GM10248 (cell line): ENCODE measurements at regions not wholly inside any gene's neighbourhood (a gene's known extent, or its start where the extent isn't known, plus 50 kb on each side); places are given as distances from the start of the nearest gene placed in this dataset.

ENCODE experiments used
- CTCF ChIA-PET: fragments of 300-600 bp; sonication (Branson Sonifier 250); formaldehyde crosslinking; extraction: SDS; loops from one replicate; lab custom pipeline; 2021; ENCODE audit warnings: antibody characterized with exemption; lab: Yijun Ruan, JAX
- POLR2A ChIA-PET: fragments of 350-650 bp; sonication (Branson Sonifier 250); formaldehyde crosslinking; extraction: SDS; loops from one replicate; lab custom pipeline; 2020; ENCODE audit warnings: antibody characterized with exemption; lab: Yijun Ruan, JAX
- DNase-seq: peaks from one replicate; pipeline ENCODE4 v3.0.0; 2012; ENCODE audit errors: extremely low spot score
- CTCF ChIP-seq: IDR thresholded peaks from 2 replicates; pipeline ENCODE4 v1.5.1; 2012; ENCODE audit warnings: mild to moderate bottlenecking, low read depth; ENCODE audit errors: extremely low read depth, missing control alignments, control extremely low read depth

GRCh38 chr2:150222942-150223341 is 264.5 kb downstream of the RND3 start:
- POLR2A ChIA-PET, result no interaction called here
- DNase-seq, result no peak
- CTCF ChIA-PET, result interaction anchor here (1.1 to 1.9 kb wide), 3 partner anchors 9 to 14 kb away, joined by 3 to 8 read pairs (median 3); no protein-coding TSS in a partner anchor
- TF ChIP-seq CTCF, result no peak

- ChIA-PET CTCF (interaction anchor here (1.1 to 1.9 kb wide), 3 partner anchors 9 to 13 kb away, joined by 3 to 8 read pairs (median 3); no protein-coding TSS in a partner anchor), POLR2A (interaction anchor here (0.6 kb wide), 1 partner anchor 505 kb away, joined by 3 read pairs; no protein-coding TSS in a partner anchor)
- no peak for DNase-seq
- TF ChIP-seq CTCF, result no peak
Measured at GRCh38 chr2:150222379-150222778, 265.1 kb downstream of the RND3 start.

- no peak for DNase-seq
- ChIA-PET POLR2A (no interaction called here), CTCF (no interaction called here)
- TF ChIP-seq CTCF, result no peak
Measured at GRCh38 chr2:150219861-150220260, 267.6 kb downstream of the RND3 start.

- CTCF ChIA-PET, result no interaction called here
- TF ChIP-seq CTCF, result no peak
- no peak for DNase-seq
- POLR2A ChIA-PET, result no interaction called here
Measured at GRCh38 chr2:150215041-150215440, 272.4 kb downstream of the RND3 start.

GRCh38 chr2:150214626-150215025 is 272.8 kb downstream of the RND3 start:
- no peak for TF ChIP-seq CTCF
- ChIA-PET POLR2A (no interaction called here), CTCF (interaction anchor here (1.2 kb wide), 1 partner anchor 17 kb away, joined by 4 read pairs; no protein-coding TSS in a partner anchor)
- no peak for DNase-seq

GRCh38 chr2:150212722-150213171 is 274.7 kb downstream of the RND3 start:
- no peak for TF ChIP-seq CTCF
- DNase-seq, result no peak
- ChIA-PET CTCF (interaction anchor here (1.4 kb wide), 1 partner anchor 10 kb away, joined by 3 read pairs; no protein-coding TSS in a partner anchor), POLR2A (no interaction called here)

GRCh38 chr2:150211164-150211631 is 276.3 kb downstream of the RND3 start:
- TF ChIP-seq CTCF, result no peak
- POLR2A ChIA-PET, result no interaction called here
- DNase-seq, result no peak
- CTCF ChIA-PET, result interaction anchor here (0.8 to 1.9 kb wide), 2 partner anchors 12 to 16 kb away, joined by 3 to 8 read pairs; no protein-coding TSS in a partner anchor
